ENCODE measurements at regions not wholly inside any gene's neighbourhood (a gene's known extent, or its start where the extent isn't known, plus 50 kb on each side); places are given as distances from the start of the nearest gene placed in this dataset.

DNA sequence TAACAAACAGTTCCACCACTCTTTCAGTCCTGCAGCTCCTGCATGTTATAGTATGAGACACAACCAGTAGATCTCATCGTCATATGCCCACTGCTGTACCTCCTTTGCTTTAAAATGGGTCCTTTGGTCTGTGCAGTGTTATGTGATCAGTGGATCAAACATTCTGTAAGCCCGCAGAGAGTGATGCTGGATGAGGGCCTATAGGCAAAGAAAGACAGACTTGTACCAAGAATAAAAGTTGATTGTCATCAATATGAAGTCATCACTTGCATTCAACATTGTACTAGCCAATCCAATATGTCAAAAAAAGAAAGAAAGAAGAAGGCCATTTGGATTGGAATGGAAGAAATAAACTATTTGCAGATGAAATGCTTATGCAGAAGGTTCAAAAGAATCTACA is 79.8 kb upstream of the PHYHIPL start:
- Mint-ChIP-seq H3K36me3 (ENCODE audit: low read depth) (no peaks in the 10 kb centered on the region), H3K4me1 (ENCODE audit: low read depth) (peaks cover 22% of the 10 kb centered on the region), H3K4me3 (no peak overlapping the region), H3K27me3 (ENCODE audit: insufficient read depth) (peaks cover 2% of the 10 kb centered on the region), H3K9me3 (no peaks in the 10 kb centered on the region), H3K27ac (no peak overlapping the region)
- DNase-seq: no peak
- TF ChIP-seq, protein P1, sequence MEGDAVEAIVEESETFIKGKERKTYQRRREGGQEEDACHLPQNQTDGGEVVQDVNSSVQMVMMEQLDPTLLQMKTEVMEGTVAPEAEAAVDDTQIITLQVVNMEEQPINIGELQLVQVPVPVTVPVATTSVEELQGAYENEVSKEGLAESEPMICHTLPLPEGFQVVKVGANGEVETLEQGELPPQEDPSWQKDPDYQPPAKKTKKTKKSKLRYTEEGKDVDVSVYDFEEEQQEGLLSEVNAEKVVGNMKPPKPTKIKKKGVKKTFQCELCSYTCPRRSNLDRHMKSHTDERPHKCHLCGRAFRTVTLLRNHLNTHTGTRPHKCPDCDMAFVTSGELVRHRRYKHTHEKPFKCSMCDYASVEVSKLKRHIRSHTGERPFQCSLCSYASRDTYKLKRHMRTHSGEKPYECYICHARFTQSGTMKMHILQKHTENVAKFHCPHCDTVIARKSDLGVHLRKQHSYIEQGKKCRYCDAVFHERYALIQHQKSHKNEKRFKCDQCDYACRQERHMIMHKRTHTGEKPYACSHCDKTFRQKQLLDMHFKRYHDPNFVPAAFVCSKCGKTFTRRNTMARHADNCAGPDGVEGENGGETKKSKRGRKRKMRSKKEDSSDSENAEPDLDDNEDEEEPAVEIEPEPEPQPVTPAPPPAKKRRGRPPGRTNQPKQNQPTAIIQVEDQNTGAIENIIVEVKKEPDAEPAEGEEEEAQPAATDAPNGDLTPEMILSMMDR (IDR thresholded peaks at IDR 0.05): no peak

DNA sequence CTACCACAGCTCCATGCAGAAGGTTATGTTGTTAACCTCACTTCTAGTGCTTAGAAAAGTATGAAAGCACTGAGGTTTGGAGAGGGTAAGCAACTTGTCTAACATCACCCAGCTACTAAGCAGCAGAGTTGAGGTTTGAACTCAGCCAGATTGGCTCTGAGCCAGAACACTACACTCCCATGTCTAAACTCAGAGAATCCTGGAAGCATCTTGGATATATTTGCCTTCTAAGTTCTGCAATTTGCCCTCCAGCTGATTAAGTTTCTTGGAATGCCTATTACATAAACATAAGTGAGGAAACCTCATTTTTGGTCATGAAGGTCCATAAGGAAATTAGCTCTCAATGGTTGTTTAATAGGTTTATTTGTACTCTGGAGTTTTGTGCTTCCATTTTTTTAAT is 78.1 kb upstream of the PHYHIPL start:
- TF ChIP-seq, protein P1 (IDR thresholded peaks at IDR 0.05): no peak
- peak; percentile 73 for DNase-seq
- no peak overlapping the region for H3K4me3 Mint-ChIP-seq
- no peaks in the 10 kb centered on the region; the same call in 1 of the 2 replicates for H3K27me3 Mint-ChIP-seq (ENCODE audit: insufficient read depth)
- H3K9me3 Mint-ChIP-seq: no peaks in the 10 kb centered on the region
- H3K4me1 Mint-ChIP-seq (ENCODE audit: low read depth): peaks cover 22% of the 10 kb centered on the region
- no peaks in the 10 kb centered on the region for H3K36me3 Mint-ChIP-seq (ENCODE audit: low read depth)
- H3K27ac Mint-ChIP-seq: no peak overlapping the region; the same call in 1 of the 2 replicates

DNA sequence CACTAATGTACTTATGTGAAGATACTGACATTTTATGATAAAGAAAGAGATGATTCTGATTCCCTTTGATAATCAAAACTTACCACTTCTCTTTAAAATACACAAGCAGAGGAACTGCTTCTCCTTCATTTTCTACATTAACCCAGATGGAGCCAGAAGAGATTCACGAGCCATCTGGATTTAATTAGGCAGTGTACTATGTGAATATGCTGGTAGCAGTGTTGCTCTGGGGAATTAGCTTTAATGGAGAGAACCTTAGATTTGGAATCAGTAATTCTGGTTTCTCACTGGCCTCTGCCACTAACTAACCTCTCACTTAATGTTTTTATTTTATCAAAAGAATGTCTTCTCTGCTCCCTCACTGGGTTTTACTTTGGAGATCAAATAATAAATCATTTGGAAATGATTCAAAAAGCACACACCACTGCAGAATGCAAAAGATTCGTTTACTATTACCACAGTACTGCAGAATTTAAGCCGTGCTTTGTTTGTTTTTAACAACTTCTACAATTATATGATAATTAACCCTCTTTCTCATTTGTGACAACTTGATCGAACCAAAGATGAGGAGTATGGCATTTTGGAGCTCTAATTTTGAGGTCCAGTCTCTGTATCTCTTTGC is 77.5 kb upstream of the PHYHIPL start:
- DNase-seq: peak; percentile 63
- TF ChIP-seq, protein P1 (IDR thresholded peaks at IDR 0.05): no peak
- Mint-ChIP-seq H3K9me3 (no peaks in the 10 kb centered on the region), H3K4me3 (no peak overlapping the region), H3K27me3 (ENCODE audit: insufficient read depth) (no peaks in the 10 kb centered on the region; the same call in 1 of the 2 replicates), H3K27ac (no peak overlapping the region; the same call in 1 of the 2 replicates), H3K4me1 (ENCODE audit: low read depth) (peaks cover 22% of the 10 kb centered on the region), H3K36me3 (ENCODE audit: low read depth) (no peaks in the 10 kb centered on the region)

DNA sequence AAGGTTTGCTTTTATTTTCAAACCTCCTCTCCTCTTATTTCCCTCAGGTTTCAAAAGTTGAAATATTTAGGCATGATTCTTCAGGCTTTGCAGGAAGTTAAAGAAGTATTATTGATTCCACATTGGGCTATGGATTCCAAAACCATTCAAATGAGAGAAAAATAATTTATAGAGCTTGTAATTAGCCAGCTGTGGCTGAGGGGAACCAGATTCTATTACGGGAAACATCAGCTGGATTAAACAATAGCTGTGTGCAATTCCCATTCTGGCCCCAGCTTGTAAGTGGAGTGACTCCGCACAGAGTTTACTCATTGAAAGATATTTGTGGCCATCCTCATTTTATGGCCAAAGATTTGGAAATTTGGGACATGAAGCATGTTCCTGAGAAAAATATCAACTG is 77.0 kb upstream of the PHYHIPL start:
- TF ChIP-seq, protein P1 (IDR thresholded peaks at IDR 0.05): no peak
- H3K9me3 Mint-ChIP-seq: no peaks in the 10 kb centered on the region
- no peak for DNase-seq
- peaks cover 22% of the 10 kb centered on the region for H3K4me1 Mint-ChIP-seq (ENCODE audit: low read depth)
- H3K27me3 Mint-ChIP-seq (ENCODE audit: insufficient read depth): peaks cover 4% of the 10 kb centered on the region
- H3K36me3 Mint-ChIP-seq (ENCODE audit: low read depth): no peaks in the 10 kb centered on the region
- H3K4me3 Mint-ChIP-seq: no peak overlapping the region
- H3K27ac Mint-ChIP-seq: no peak overlapping the region

DNA sequence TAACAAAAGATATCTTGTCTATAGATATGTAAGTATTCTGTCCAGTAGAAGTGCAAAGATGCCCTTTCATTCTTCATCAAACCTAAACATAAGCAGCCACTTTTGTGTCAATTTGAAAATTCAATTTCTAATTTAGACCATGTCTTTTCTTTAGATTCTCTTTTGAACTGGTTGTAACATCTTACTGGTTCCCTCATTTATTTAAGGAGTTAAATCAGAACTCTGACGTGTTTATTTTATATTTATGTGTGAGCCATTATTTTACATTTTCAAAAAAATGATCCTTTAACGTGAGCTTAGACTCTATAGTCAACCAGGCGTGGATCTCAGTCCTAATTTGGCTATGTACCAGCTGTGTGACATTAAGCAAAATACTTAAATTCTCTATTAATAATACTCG is 74.0 kb upstream of the PHYHIPL start:
- no peak for DNase-seq
- Mint-ChIP-seq H3K27me3 (ENCODE audit: insufficient read depth) (peaks cover 9% of the 10 kb centered on the region), H3K27ac (no peak overlapping the region)

More for the DNA sequence above, 74.0 kb upstream of the PHYHIPL start:
- H3K4me3 Mint-ChIP-seq: no peak overlapping the region
- H3K36me3 Mint-ChIP-seq (ENCODE audit: low read depth): no peaks in the 10 kb centered on the region
- no peaks in the 10 kb centered on the region for H3K9me3 Mint-ChIP-seq
- TF ChIP-seq, protein P1 (IDR thresholded peaks at IDR 0.05): no peak
- H3K4me1 Mint-ChIP-seq (ENCODE audit: low read depth): peaks cover 22% of the 10 kb centered on the region

All from HFFc6 (cell line).